HL-60/S4 treated with phorbol 12-myristate 13-acetate at 8.2 ng/mL for 4 days and 3 days (cell line): ENCODE measurements at regions not wholly inside any gene's neighbourhood (a gene's known extent, or its start where the extent isn't known, plus 50 kb on each side); places are given as distances from the start of the nearest gene placed in this dataset.

Experiments
- in situ Hi-C: fragments of 300-500 bp; cut with MboI; formaldehyde crosslinking; loops from 2 replicates; pipeline ENCODE4 v1.15.0; 2022; ENCODE audit warnings: low sequenced_read_pairs

DNA sequence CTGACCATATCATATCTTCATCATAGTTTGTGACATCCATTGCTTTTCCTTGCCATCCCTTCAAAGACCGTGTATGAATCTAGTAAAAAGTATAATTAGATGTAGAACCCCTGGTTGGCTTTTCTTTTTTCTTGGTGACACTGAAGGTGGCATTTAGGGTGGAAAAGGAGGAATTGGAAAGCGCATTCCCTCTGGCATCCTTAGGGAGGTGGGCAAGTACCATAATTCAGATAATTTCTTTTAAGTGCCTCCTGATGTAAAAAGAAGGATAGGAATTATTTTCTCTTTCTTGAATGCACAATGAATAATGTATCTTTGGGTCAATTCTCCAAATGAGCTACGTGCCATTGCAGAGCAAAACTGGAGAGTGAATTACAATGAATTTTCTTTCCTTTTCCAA is 73.2 kb upstream of the SMARCA2 start:
- in situ Hi-C loops = no loop called here

DNA sequence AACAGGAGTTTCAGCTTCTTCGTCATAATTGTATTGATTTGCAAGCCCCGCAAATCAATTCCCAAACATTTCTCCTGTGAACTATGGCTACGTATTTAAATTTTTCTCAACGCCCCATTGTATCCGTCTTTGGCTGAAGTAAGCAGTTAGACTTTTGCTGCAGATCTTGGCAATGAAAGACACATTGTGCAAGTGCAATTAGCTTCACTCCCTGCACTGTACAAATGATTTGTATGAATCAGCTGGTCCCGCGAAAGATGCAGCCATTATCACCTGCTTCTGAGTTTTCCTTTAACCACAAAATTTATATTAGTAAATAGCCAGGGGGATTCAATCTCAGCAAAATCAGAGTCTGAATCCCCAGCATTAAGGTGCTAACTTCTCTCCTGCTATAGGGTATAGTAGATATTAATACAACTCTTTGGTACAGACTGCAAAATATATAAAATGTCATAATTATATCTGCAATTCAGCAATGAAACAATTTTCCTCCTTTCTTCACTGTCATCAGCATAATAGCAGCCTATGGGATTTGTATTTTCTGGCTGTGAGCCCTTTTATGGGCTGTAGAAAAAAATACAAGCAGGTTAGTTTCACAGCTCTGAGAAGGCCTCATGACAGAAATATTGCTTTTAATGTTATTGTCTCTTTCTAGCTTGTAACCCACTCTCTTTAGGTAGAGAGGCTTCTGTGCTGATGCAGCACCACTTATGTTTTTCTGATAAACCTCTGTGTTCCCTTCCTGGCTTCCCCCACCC is 68.4 kb upstream of the SMARCA2 start:
- in situ Hi-C loops = no loop called here

GRCh38 chr9:1947438-1947837 is 67.7 kb upstream of the SMARCA2 start:
- in situ Hi-C loops = no loop called here

DNA sequence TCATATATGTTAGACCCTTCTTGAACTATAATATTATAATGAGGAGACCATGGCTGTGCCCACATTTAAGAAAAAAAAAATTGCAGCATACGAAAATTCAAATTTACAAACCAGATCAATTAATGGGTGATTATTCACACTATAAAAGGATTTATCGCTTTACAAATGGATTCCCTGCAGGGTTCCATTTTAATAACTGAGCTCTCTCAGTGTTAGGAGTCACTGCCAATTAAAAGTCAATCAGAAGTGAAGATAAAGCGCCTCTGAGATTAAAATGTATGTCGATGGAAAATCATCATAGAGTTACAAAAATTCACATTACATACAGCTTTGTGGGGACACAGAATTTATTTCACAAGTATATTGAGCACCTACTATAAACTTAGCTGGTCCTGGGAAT is 66.6 kb upstream of the SMARCA2 start:
- in situ Hi-C loops = no loop called here

DNA sequence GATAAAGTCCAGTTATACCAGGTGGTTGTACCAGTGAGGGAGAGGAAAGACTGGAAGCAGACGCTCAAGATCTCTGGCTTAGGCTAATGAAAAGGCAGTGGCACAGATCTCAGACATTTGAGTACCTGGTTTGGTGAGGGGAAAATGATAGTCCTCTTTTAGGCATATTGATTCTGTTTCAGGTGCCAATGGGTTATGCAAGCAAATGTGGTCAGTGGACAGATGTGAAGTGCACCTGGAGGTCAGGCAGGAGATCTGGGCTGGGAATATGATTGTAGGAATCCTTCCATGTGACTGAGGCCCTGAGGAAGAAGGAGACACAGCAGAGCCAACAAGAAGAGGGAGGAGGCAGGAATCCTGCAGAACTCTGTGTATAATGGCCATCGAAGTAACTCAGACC is 63.7 kb upstream of the SMARCA2 start:
- in situ Hi-C loops = no loop called here

DNA sequence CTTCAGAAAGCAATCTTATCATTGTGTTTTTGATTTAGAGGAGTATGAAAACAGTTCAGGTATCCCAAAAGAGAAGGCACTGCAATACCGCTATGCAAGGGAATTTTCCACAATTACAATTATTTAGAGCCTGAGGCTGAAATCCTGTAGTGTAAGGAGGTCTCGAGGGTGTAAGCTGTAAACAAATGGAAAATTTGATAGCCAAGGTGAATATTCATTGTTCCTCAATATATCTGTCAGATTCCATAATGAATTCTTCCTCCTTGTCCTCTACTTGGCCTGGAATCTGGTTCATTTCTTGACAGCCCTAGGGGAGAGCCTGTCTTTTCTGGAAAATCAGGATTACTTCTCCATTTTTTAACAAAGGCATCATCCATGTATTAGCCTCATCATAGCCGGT is 63.1 kb upstream of the SMARCA2 start:
- in situ Hi-C loops = no loop called here

DNA sequence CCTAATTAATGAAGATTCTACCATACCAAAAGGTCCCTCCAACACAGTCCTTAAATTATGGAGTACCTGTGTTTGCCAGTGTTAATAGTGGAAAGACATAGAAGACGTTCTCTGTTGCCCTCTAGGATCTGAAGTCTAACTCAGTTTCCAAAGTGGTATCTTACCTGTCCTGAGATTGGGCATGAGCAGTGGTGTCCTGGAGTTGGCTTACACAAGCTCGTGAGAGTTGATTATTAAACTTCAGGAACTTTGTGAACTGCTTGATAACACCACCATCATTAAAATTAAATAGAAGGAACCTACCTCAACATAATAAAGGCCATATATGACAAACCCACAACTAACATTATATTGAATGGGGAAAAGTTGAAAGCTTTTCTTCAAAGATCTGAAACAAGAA is 60.9 kb upstream of the SMARCA2 start:
- in situ Hi-C loops = no loop called here

DNA sequence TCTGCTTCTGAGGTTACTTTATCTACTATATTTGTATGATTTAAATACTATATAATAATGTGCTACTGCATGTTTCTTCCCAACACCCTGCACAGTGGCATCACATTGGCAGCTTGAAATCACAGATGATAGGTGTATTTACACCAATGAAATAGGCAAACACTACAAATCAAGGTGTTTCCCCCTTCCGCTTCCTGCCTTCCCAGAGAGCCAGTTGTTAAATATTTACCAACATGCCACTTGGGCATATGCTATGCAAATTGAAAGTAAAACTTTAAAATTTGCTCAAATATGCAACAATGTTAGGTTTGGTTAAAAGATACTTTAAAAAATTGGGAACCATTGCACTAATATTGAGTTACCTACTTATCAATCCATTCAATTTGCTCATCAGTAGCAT is 58.2 kb upstream of the SMARCA2 start:
- in situ Hi-C loops = no loop called here

DNA sequence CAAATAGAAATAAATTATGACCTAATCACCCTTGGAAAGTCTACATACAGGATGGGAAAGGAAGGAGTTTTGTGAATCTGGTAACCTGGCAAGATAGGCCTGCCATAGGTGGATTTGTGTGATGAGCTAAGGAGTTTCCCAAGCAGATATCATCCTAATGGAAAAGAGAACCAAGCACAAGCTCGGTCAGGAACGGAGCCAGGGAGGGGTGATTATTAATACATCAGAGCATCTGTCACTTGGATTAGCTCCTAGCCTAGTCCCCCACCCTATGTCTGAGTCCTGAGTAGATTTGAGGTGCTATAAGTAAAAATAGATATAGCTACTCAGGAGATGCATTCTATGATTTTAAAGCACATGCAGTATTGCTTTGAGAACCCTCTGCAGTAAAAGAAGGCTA is 57.3 kb upstream of the SMARCA2 start:
- in situ Hi-C loops = no loop called here

DNA sequence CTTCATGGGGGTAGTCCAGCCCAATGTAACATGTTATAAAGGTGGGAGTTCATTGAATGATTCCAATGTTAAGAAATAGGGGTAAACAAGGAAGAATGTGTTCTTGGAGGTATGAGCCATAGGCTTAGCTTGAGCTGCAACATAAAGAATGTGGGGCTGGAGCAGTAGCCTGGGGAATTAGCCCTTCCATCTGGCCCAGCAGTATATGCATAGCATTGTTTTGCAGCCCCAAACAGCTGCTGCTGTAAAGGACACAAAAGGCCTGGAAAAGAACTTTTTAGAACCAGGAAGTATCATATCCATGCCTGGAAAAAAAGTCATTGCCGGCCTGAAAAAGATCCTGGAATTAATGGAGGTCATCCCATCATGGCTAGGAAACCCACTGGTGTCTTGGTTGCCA is 55.8 kb upstream of the SMARCA2 start:
- in situ Hi-C loops = no loop called here

GRCh38 chr9:1960342-1961042 is 54.7 kb upstream of the SMARCA2 start:
- in situ Hi-C loops = no loop called here

DNA sequence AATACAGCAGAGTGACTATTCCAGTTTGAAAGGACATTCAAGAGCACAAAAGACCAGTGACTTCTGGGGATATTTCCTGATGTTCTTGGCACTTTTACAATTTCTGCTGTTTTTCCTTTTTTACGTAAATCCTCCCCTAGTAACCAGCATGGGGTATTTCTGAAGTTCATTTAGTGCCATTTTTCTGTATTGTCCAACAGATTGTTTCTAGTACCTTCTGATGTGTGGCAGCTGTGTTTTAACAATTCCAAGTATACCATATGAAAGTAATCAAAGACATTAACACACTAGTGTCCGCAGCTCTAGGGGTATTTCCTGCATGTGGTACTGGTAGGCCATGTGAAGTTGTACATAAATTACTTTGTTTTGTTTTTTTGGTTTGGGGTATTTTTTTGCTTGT is 53.0 kb upstream of the SMARCA2 start:
- in situ Hi-C loops = no loop called here

- in situ Hi-C loops = no loop called here
Observed at GRCh38 chr9:1962588-1963106, 52.5 kb upstream of the SMARCA2 start.

DNA sequence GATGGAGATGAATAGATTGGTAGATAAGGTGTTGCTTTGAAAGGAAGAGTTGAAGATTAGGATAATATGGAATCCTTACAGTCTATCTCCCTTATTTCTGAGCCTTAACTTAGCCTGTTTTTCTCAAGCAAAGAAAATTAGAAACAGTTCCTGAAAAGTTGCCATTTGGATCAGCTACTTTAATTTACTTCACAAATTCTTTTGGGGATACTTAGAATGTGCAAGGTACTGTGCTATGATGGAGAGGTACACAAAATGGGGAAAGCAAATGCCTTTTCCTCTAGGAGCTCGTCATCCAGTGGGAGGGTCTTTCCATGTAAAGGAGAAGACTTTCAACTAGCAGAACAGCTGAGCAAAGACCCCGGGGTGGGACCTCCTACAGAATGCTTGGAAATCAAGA is 51.1 kb upstream of the SMARCA2 start:
- in situ Hi-C loops = no loop called here
